NCI-H2107 (cell line): ENCODE measurements at regions not wholly inside any gene's neighbourhood (a gene's known extent, or its start where the extent isn't known, plus 50 kb on each side); places are given as distances from the start of the nearest gene placed in this dataset.
"Not testable (repeated sequence)": the region's sequence is repeated elsewhere in the genome, so short reads cannot be mapped to it uniquely, and the experiment has no call there.

ENCODE experiments used
- DNase-seq: peaks from one replicate; lab custom pipeline; 2025; lab: John Stamatoyannopoulos, UW

DNA sequence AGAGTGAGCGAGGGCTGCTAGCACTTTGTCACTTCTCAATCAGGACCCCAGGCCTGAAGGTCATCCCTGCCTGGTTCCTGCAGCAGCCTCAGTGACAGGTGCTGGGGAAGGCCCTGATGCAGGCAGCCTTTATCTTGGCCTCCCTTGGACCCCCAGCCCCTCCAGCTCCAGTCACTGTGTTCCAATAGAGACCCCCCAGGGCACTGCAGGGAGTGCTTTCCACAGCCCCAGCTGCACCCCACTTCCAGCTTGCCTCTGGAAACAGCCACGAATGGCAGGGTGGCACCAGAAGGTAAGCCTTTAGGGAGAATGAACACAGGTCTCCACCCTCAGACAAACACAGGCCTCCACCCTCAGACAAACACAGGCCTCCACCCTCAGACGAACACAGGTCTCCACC is 241.6 kb upstream of the SGCG start:
- DNase-seq: no peak

DNA sequence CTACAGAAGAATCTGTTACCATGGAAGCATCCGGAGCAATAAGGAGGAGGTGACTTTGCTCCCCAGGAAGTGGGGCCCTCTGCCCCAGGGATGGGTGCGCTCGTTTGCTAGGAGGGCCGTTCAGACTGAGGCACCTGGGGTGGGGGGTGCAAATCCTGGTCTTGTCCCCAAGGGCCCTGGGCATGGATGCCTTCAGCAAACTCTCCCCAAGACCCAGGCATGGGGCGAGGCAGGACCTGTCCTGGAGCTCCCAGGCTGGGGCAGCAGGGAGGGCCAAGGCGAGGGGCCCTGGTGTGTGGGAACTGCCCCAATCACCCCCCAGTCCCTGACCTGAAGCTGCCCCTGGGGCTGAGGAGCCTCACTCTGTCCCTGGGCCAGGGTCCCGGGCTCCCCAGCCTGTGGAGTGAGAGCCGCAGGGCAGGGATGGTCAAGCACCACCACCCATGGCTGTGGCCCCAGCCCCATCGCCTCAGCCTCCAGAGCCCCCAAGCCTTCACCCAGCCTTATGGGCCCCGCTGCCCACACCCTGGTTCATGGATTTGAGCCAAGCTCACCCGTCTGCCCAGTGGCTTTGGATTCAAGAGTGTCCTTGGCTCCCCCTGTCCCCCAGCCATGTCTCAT is 240.6 kb upstream of the SGCG start:
- DNase-seq: no peak

- DNase-seq: no peak
Measured at GRCh38 chr13:22940736-22941135, 240.0 kb upstream of the SGCG start.

- DNase-seq: not testable (repeated sequence)
Measured at GRCh38 chr13:22941495-22941894, 239.3 kb upstream of the SGCG start.

- DNase-seq: not testable (repeated sequence)
Measured at GRCh38 chr13:22942831-22943230, 237.9 kb upstream of the SGCG start.

GRCh38 chr13:22944378-22944777 is 236.4 kb upstream of the SGCG start:
- DNase-seq: no peak

GRCh38 chr13:22945321-22946226 is 235.2 kb upstream of the SGCG start:
- DNase-seq: no peak

GRCh38 chr13:22948421-22948820 is 232.4 kb upstream of the SGCG start:
- no peak for DNase-seq

DNA sequence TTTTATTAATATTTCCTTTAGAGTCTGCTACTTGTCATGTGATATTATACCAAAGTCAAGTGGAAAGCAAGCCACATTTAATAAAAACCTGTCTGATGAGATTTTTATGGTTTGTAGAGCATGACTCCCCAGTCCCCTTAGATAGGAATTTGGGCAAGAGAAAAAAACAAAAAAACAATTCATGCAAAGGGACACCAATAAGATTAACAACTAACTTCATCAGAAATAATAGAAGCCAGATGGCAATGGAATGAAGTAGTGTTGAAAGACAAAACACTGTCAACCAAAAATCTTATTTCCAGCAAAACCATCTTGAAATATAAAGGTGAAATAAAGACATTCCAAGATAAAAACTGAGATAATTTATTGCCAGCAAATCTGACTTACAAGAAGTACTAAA is 228.8 kb upstream of the SGCG start:
- not testable (repeated sequence) for DNase-seq

DNA sequence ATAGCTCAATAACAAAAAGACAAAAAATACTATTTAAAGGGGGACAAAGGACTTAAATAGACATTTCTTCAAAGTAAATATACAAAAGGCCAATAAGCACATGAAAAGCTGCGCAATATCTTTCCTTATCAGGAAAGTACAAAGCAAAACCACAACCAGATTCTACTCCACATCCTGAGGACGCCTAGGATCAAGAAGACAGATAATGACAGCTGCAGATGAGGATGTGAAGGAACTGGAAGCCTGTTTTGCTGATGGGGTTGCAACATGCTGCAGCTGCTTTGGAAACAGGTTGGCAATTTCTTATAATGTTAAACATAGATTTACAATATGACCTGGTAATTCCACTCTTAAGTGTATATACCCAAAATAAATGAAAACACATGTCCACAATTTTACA is 225.6 kb upstream of the SGCG start:
- DNase-seq: not testable (repeated sequence)

DNA sequence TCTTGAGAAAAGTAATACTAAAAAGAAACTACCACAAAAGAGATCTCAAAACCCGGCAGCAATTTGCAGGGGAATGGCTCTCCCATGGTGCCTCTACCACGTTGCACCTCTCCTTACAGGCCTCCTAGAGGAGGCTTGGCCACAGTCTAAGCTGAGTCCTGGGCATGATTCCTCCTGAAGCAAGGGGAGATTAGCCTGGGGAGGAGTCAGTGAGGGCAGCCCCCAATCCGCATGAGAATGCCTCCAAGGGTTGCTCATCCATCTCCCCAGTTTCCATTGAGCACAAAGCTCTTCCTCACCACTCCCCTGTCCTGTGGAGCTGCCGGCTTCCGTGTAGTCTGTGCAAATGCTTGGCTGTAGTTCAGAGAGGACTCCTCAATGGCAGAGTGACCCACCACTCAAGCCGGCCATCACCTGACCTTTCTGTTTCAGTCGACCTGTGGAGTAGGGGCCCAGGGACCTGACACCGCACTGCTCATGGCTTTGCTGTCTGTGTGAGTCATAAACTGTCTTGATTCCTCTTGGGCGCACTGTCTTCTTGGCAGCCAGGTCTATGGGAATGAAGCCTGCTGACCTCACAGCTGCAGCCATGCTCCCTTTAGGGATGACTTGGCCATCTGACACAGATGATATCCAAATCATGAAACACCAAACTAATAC is 224.2 kb upstream of the SGCG start:
- not testable (repeated sequence) for DNase-seq

DNA sequence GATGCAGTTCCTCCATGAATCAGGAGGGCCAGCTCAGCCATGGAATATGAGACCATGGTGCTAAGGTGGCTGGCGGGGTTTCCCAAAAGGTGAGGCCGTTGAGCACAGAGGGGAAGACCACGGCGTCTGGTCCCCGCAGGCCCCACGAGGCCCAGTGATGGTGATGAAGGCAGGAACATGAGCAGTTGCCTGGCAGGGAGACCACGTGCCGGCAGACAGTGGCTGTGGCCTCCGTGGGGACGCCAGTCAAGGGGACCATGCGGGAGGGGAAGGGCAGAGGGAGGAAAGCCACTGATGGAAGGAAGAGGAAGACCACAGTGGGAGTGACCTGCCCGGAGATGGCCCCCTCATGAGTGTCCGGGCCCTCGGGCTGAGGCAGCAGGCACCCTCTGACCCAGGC is 220.9 kb upstream of the SGCG start:
- not testable (repeated sequence) for DNase-seq

- no peak for DNase-seq
Measured at GRCh38 chr13:22960827-22961226, 220.0 kb upstream of the SGCG start.

GRCh38 chr13:22961342-22961741 is 219.4 kb upstream of the SGCG start:
- DNase-seq: not testable (repeated sequence)

DNA sequence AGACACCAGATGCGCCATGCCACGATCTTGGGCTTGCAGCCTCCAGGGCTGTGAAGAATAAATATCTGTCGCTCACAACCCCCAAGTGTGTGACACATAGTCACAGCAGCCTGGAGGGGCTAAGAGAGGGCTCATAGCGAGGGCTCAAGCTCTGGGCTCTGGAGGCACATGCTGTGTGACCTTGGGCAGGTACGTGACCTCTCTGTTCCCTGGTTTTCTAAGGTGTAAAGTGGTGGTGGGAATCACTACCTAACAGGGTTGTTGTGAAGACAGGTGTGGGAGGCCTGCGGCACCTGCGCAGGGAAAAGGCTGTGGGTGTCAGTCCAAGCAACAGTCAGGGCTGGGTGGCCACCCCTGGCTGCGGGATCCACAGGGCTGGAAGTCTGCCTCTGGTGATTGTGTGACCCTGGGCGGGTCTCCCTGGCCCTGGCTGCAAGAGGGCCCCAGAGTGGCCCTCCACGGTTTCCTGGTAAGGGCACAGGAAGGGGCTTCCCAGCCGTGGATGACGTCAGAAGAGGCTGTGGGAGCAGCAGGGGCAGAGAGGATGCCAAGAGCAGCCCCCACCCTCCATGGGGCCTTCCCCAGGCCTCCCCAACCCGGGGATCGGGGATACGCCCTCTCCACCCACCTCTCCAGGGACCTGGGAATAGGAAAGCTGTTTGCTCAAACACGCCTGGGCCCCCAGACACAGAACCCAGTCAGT is 218.8 kb upstream of the SGCG start:
- DNase-seq: no peak

DNA sequence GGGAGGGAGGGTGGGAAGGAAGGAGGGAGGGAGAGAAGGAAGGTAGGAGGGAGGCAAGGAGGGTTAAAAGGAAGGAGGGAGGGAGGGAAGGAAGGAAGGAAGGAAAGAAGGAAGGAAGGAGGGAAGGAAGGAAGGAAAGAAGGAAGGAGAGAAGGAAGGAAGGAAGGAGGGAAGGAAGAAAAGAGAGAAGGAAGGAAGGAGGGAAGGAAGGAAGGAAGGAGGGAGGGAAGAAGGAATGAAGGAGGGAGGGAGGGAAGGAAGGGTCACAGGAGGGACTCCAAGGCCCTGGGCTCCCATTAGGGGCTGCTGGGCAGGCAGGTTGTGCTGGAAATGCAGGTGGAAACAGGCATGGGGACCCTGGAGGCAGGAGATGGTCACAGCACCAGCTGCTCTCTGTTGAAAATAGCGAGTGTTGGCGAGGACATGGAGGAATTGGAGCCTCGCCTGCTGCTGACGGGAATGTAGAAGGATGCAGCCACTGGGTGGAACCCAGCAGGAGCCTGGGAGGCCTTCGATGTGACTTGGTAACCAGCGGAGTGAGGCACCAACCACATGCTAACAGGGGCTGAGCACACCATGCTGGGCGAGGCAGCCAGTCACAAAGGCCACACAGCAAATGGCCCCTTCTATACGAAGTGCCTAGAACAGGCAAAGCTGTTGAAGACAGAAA is 217.3 kb upstream of the SGCG start:
- DNase-seq: not testable (repeated sequence)

DNA sequence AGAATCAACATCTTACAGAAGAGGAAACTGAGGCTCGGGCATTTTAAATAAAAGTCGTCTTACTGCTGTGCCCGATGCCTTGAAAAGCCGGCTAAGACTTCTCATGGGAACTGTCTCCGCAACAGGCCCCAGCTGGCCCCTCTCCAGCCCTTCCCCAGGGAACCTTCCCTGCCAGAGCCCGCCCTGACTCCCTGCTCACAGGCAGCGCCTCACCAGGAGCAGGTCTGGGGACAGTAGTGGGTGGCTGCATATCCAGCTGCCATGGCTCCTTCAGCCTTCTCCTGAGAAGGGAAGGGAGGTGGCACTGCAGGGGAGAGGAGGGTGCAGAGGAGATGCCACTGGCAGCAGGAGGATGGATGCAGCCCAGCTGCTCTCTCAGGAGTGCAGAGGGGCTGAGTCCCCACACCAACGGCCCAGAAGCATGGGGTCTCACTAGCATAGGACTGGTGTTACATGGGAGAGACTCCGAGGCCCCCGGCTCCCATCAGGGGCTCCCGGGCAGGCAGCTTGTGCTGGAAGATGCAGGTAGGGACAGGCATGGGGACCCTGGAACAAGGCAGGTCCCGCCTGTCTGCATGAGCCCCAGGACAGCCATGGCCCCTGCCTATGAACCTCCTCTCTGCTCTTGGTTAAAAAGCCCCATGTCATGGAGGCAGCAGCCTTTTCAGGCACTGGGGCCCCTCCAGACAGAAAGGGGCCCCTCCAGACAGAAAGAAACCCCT is 216.4 kb upstream of the SGCG start:
- DNase-seq: no peak

DNA sequence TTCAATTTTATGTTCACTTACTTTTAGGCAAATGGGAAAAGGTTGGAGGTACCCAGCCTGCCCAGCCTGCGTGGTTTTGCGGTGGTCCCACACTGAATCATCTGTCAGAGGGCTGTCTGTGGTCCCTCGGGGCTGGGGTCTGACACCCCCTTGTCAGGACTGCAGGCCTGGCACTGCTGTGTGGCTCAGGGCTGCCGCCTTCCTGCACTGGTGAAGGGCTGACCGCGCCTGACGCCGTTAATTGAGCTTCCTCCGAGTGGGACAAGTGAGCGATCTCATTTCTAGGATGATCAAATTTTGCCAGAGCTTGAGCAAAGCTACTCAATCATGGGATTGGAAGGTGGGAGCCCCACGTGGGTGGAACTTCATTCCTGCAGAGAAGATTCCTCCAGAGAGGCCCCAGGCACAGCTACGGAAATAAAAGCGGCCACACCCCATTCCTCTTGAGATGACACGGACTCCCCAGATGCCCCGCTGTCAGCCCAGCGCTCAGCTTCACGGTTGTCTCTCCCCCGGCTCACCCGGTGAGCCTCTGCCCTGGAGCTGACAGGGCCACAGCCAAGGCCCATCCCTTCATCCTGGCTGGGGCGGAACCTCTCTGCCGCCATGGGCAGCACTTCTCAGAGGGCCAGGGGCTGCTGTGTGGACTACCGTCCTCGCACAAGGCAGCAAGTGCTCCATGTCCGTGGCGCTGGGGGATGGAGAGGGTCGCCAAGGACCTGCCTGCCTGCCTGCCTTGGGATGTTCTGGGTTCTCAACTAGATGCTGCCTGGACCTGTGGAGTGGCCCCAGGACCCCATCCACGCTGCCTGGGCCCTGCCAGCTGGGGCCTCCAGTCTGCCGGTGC is 215.5 kb upstream of the SGCG start:
- not testable (repeated sequence) for DNase-seq

- not testable (repeated sequence) for DNase-seq
Measured at GRCh38 chr13:22965858-22966239, 214.9 kb upstream of the SGCG start.

DNA sequence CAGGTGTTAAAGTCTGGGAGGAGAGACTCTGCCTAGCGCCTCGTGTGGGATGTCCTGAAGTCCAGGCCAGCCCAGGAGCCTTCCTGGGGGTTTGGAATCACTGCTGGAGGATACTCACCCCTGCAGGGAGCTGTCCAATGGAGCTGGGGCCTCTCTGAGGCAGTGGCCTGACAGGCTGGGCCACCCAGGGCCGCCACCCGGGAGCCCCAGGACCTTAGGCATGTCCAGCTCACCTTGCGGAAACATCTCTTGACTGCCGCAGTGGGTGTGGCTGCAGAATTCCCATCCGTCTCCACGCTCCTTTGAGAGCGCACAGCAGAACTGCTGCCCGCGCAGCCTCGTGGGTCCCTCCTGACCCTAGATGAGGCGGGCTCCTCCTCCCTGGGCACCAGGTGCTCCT is 214.0 kb upstream of the SGCG start:
- not testable (repeated sequence) for DNase-seq
